ENCODE measurements at regions not wholly inside any gene's neighbourhood (a gene's known extent, or its start where the extent isn't known, plus 50 kb on each side); places are given as distances from the start of the nearest gene placed in this dataset.
A peak's percentile ranks its signal among the peaks of the same experiment; 100 is the strongest.

GRCh38 chr5:136675769-136676168 is 310.4 kb upstream of the TRPC7 start:
- TF ChIP-seq CTCF (IDR thresholded peaks at IDR 0.05) = no peak
- TF ChIP-seq POLR2A (IDR thresholded peaks at IDR 0.05) = no peak
- H3K36me3 ChIP-seq = no peaks in the 10 kb centered on the region
- ATAC-seq = no peak
- intact Hi-C loops (cut with DNase I) = loop anchor here in 1 of 10 donors (10.0 kb wide), 1 partner anchor 431 kb away; no protein-coding TSS in a partner anchor
- no peak overlapping the region for H3K27ac ChIP-seq
- H3K4me3 ChIP-seq = no peak overlapping the region
- peaks cover 0 to 5% (median 0%) of the 10 kb centered on the region in 12 donors for H3K9me3 ChIP-seq
- H3K27me3 ChIP-seq = peaks cover 0 to 21% (median 0%) of the 10 kb centered on the region in 9 donors
- H3K4me1 ChIP-seq = peaks cover 0 to 8% (median 0%) of the 10 kb centered on the region in 12 donors
- no peak for DNase-seq

- H3K27ac ChIP-seq = no peak overlapping the region
- intact Hi-C loops (cut with DNase I) = loop anchor here in 1 of 10 donors (10.0 kb wide), 1 partner anchor 429 kb away; no protein-coding TSS in a partner anchor
- peak; percentile 58 to 73 (median 68) for ATAC-seq
- H3K4me1 ChIP-seq = peaks cover 0 to 8% (median 0%) of the 10 kb centered on the region in 12 donors
- TF ChIP-seq POLR2A (IDR thresholded peaks at IDR 0.05) = no peak
- no peak for TF ChIP-seq CTCF (IDR thresholded peaks at IDR 0.05)
- H3K36me3 ChIP-seq = no peaks in the 10 kb centered on the region
- 37 to 57% (median 50%) methylated on average over 4 of the region's 4 CpGs for WGBS, 4 donors
- no peak overlapping the region for H3K4me3 ChIP-seq
- peaks cover 0 to 9% (median 0%) of the 10 kb centered on the region in 12 donors for H3K9me3 ChIP-seq
- no peak for DNase-seq
- peaks cover 0 to 10% (median 0%) of the 10 kb centered on the region in 9 donors for H3K27me3 ChIP-seq
These were observed 308.8 kb upstream of the TRPC7 start for GRCh38 chr5:136674178-136674577.

GRCh38 chr5:136667789-136668188 is 302.4 kb upstream of the TRPC7 start:
- WGBS, 4 donors = 80 to 89% (median 82%) methylated on average over 2 of the region's 2 CpGs
- intact Hi-C loops (cut with DNase I) = no loop called here
- Histone ChIP-seq H3K27ac (no peak overlapping the region), H3K27me3 (peaks cover 0 to 33% (median 11%) of the 10 kb centered on the region in 9 donors), H3K4me1 (no peaks in the 10 kb centered on the region), H3K4me3 (no peak overlapping the region), H3K36me3 (no peaks in the 10 kb centered on the region), H3K9me3 (peaks cover 0 to 9% (median 0%) of the 10 kb centered on the region in 12 donors)
- ATAC-seq = no peak
- no peak for TF ChIP-seq POLR2A (IDR thresholded peaks at IDR 0.05)
- TF ChIP-seq CTCF (IDR thresholded peaks at IDR 0.05) = no peak
- DNase-seq = no peak

GRCh38 chr5:136666970-136667620 is 301.8 kb upstream of the TRPC7 start:
- no peak overlapping the region for H3K27ac ChIP-seq
- H3K4me3 ChIP-seq = no peak overlapping the region
- no peaks in the 10 kb centered on the region for H3K4me1 ChIP-seq
- no peaks in the 10 kb centered on the region for H3K36me3 ChIP-seq
- peaks cover 0 to 9% (median 0%) of the 10 kb centered on the region in 12 donors for H3K9me3 ChIP-seq
- ATAC-seq (peak in 1 of 4 donors; percentile 27), DNase-seq (no peak)
- no peak for TF ChIP-seq CTCF (IDR thresholded peaks at IDR 0.05)
- TF ChIP-seq POLR2A (IDR thresholded peaks at IDR 0.05) = no peak
- 32 to 59% (median 50%) methylated on average over 6 to 8 of the region's 8 CpGs for WGBS, 4 donors
- intact Hi-C loops (cut with DNase I) = no loop called here
- peaks cover 0 to 33% (median 11%) of the 10 kb centered on the region in 9 donors for H3K27me3 ChIP-seq
